ENCODE measurements at regions not wholly inside any gene's neighbourhood (a gene's known extent, or its start where the extent isn't known, plus 50 kb on each side); places are given as distances from the start of the nearest gene placed in this dataset.

- DNase-seq: no peak
- WGBS, 2 donors (ENCODE audit: low coverage in 1 of 2): 55 to 66% methylated on average over 5 to 8 of the region's 8 CpGs
- H3K4me3 ChIP-seq: no peak overlapping the region
- in situ Hi-C loops (cut with MboI; ENCODE audit: low pct_ligation_motif_present in 1 of 4, low pct_unique_long_range_greater_than_20kb in 1 of 4, low sequenced_read_pairs in 3 of 4): no loop called here
- H3K27ac ChIP-seq: no peak overlapping the region
- no peaks in the 10 kb centered on the region for H3K4me1 ChIP-seq
- no peaks in the 10 kb centered on the region for H3K27me3 ChIP-seq
- intact Hi-C loops (cut with DNase I; ENCODE audit: low total_unique reads): no loop called here
- no peak for TF ChIP-seq POLR2A (IDR thresholded peaks at IDR 0.05)
- TF ChIP-seq POLR2AphosphoS5 (IDR thresholded peaks at IDR 0.05): no peak
- no peak for TF ChIP-seq EP300 (IDR thresholded peaks at IDR 0.05; ENCODE audit: low read depth)
- TF ChIP-seq CTCF (IDR thresholded peaks at IDR 0.05): no peak
- H3K36me3 ChIP-seq: no peaks in the 10 kb centered on the region
- no peaks in the 10 kb centered on the region for H3K9me3 ChIP-seq
These were observed 616.7 kb downstream of the GALR1 start for GRCh38 chr18:77866351-77866750.

- TF ChIP-seq POLR2A (IDR thresholded peaks at IDR 0.05) (no peak), EP300 (IDR thresholded peaks at IDR 0.05; ENCODE audit: low read depth) (no peak), POLR2AphosphoS5 (IDR thresholded peaks at IDR 0.05) (no peak), CTCF (IDR thresholded peaks at IDR 0.05) (no peak)
- WGBS, 2 donors (ENCODE audit: low coverage in 1 of 2): 62 to 78% methylated on average over 3 to 10 of the region's 10 CpGs
These were observed 620.6 kb downstream of the GALR1 start for GRCh38 chr18:77870199-77870598.

GRCh38 chr18:77870894-77871293 is 621.2 kb downstream of the GALR1 start:
- H3K9me3 ChIP-seq: no peaks in the 10 kb centered on the region
- DNase-seq: no peak
- H3K27me3 ChIP-seq: no peaks in the 10 kb centered on the region
- no peaks in the 10 kb centered on the region for H3K4me1 ChIP-seq
- intact Hi-C loops (cut with DNase I; ENCODE audit: low total_unique reads) (no loop called here), in situ Hi-C loops (cut with MboI; ENCODE audit: low pct_ligation_motif_present in 1 of 4, low pct_unique_long_range_greater_than_20kb in 1 of 4, low sequenced_read_pairs in 3 of 4) (no loop called here)
- no peak overlapping the region for H3K27ac ChIP-seq
- 81 to 88% methylated on average over 4 to 10 of the region's 10 CpGs for WGBS, 2 donors (ENCODE audit: low coverage in 1 of 2)
- H3K4me3 ChIP-seq: no peak overlapping the region
- TF ChIP-seq CTCF (IDR thresholded peaks at IDR 0.05) (no peak), POLR2A (IDR thresholded peaks at IDR 0.05) (no peak), POLR2AphosphoS5 (IDR thresholded peaks at IDR 0.05) (no peak), EP300 (IDR thresholded peaks at IDR 0.05; ENCODE audit: low read depth) (no peak)
- no peaks in the 10 kb centered on the region for H3K36me3 ChIP-seq

More at GRCh38 chr18:77870199-77870598, 620.6 kb downstream of the GALR1 start:
- H3K27ac ChIP-seq: no peak overlapping the region
- no peaks in the 10 kb centered on the region for H3K27me3 ChIP-seq
- intact Hi-C loops (cut with DNase I; ENCODE audit: low total_unique reads) (no loop called here), in situ Hi-C loops (cut with MboI; ENCODE audit: low pct_ligation_motif_present in 1 of 4, low pct_unique_long_range_greater_than_20kb in 1 of 4, low sequenced_read_pairs in 3 of 4) (no loop called here)
- DNase-seq: no peak
- H3K36me3 ChIP-seq: no peaks in the 10 kb centered on the region
- no peaks in the 10 kb centered on the region for H3K9me3 ChIP-seq
- H3K4me1 ChIP-seq: no peaks in the 10 kb centered on the region
- H3K4me3 ChIP-seq: no peak overlapping the region

GRCh38 chr18:77872166-77872565 is 622.5 kb downstream of the GALR1 start:
- Histone ChIP-seq H3K9me3 (no peaks in the 10 kb centered on the region), H3K27ac (no peak overlapping the region), H3K4me3 (no peak overlapping the region), H3K36me3 (no peaks in the 10 kb centered on the region), H3K4me1 (no peaks in the 10 kb centered on the region), H3K27me3 (no peaks in the 10 kb centered on the region)
- TF ChIP-seq CTCF (IDR thresholded peaks at IDR 0.05) (no peak), EP300 (IDR thresholded peaks at IDR 0.05; ENCODE audit: low read depth) (no peak), POLR2AphosphoS5 (IDR thresholded peaks at IDR 0.05) (no peak), POLR2A (IDR thresholded peaks at IDR 0.05) (no peak)
- intact Hi-C loops (cut with DNase I; ENCODE audit: low total_unique reads) (no loop called here), in situ Hi-C loops (cut with MboI; ENCODE audit: low pct_ligation_motif_present in 1 of 4, low pct_unique_long_range_greater_than_20kb in 1 of 4, low sequenced_read_pairs in 3 of 4) (no loop called here)
- no peak for DNase-seq
- WGBS, 2 donors (ENCODE audit: low coverage in 1 of 2): 92 to 100% methylated on average over 1 to 8 of the region's 8 CpGs
